Right lobe of liver (tissue), 6 donors: ENCODE measurements at regions not wholly inside any gene's neighbourhood (a gene's known extent, or its start where the extent isn't known, plus 50 kb on each side); places are given as distances from the start of the nearest gene placed in this dataset.

Experiments
- ATAC-seq, 4 donors: fragments of 200-7000 bp; cut with Tn5 transposase; one replicate each; pipeline ENCODE4 v1.9.1; 2020; ENCODE audit warnings: mild to moderate bottlenecking in 4 of 4, moderate library complexity in 4 of 4
- DNase-seq, 3 donors: peaks; one replicate each; pipeline ENCODE4 v3.0.0-alpha.2; 2020
- H3K27ac ChIP-seq, 3 donors: fragments of 200-600 bp; one replicate each; pipeline ENCODE4 v1.8.0; 2022
- H3K27me3 ChIP-seq, 2 donors: fragments of 200-600 bp; one replicate each; pipeline ENCODE4 v1.8.0; 2022
- H3K36me3 ChIP-seq, 4 donors: fragments of 200-600 bp; sonication (generic) in 1 of 4; one replicate each; pipeline versions ENCODE4 v1.5.1 to v1.8.0; 2017 to 2022; ENCODE audit warnings: control low read depth in 1 of 4
- H3K4me1 ChIP-seq, 4 donors: fragments of 200-600 bp; sonication (generic) in 1 of 4; one replicate each; pipeline versions ENCODE4 v1.5.1 to v1.8.0; 2017 to 2022; ENCODE audit warnings: control low read depth in 1 of 4
- H3K4me3 ChIP-seq, 3 donors: fragments of 200-600 bp; one replicate each; pipeline ENCODE4 v1.8.0; 2022
- H3K9me3 ChIP-seq, 4 donors: fragments of 200-600 bp; sonication (generic) in 1 of 4; one replicate each; pipeline versions ENCODE4 v1.5.1 to v1.8.0; 2017 to 2022; ENCODE audit warnings: control low read depth in 1 of 4
- CTCF ChIP-seq, 4 donors: fragments of 200-600 bp in 3 of 4; fragments of 450-650 bp in 1 of 4; IDR thresholded peaks; one replicate each; pipeline versions ENCODE4 v1.5.1 to v1.8.0; 2016 to 2022; ENCODE audit warnings: antibody characterized with exemption in 4 of 4, mild to moderate bottlenecking in 2 of 4
- POLR2A ChIP-seq: fragments of 450-650 bp; IDR thresholded peaks from one replicate; pipeline ENCODE4 v1.6.1; 2017; ENCODE audit warnings: antibody characterized with exemption, mild to moderate bottlenecking
- WGBS: methylation state at CpG from one replicate; pipeline ENCODE4 v1.1.6; 2018; ENCODE audit warnings: low coverage, low lambda C conversion rate; ENCODE audit not compliant: insufficient coverage; ENCODE audit errors: missing lambda C conversion rate; 5-methylcytosine and 5-hydroxymethylcytosine counted together
- intact Hi-C, 2 donors: fragments of 100-400 bp; cut with DNase I; formaldehyde crosslinking; loops; one replicate each; pipeline versions ENCODE4 v1.11.2 to v1.14.1; 2022
- donor health status: DM: no; HTN: yes; CAD: no.
- donor health status: DM: no; HTN: no; CAD: no.
- donor health status: DM: no; HTN: no; CAD: no.
- donor health status: DM: no; HTN: yes; CAD: no.
- donor health status: DM: no; HTN: yes; CAD: no.

DNA sequence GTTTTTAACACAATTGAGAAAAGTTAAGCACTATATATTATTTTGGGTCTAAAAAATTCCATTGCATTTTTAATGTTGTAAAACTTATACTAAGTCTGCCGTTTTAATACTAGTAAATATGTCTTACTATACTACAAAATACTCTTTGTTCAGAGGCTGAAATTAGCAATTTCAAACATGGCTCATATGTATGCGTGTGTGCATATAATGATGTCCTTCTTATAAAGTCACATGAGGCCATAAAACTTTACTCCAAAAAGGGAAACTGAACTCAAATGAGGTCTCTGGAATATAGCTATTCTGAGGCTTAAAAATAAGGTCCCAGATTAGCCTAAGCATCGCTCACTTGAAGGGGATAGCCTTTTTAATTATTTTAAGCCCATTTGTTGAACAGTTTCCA, 224.0 kb downstream of the MYLK4 start:
- TF ChIP-seq CTCF (IDR thresholded peaks at IDR 0.05), result no peak
- TF ChIP-seq POLR2A, result no peak
- Histone ChIP-seq H3K36me3 (no peaks in the 10 kb centered on the region), H3K9me3 (no peaks in the 10 kb centered on the region), H3K4me3 (no peak overlapping the region), H3K4me1 (no peaks in the 10 kb centered on the region), H3K27ac (no peak overlapping the region), H3K27me3 (no peaks in the 10 kb centered on the region)
- 70% methylated on average over 3 of the region's 3 CpGs for WGBS
- no peak for DNase-seq
- intact Hi-C loops, result no loop called here
- ATAC-seq, result no peak

- peak; percentile 40 to 76 (median 60) for ATAC-seq
- H3K4me3 ChIP-seq, result no peak overlapping the region
- DNase-seq, result no peak
- H3K27ac ChIP-seq, result no peak overlapping the region
- no peaks in the 10 kb centered on the region for H3K27me3 ChIP-seq
- H3K9me3 ChIP-seq, result no peaks in the 10 kb centered on the region
- intact Hi-C loops, result no loop called here
- H3K36me3 ChIP-seq, result no peaks in the 10 kb centered on the region
- peak in 3 of 4 donors; percentile 25 to 40 (median 34) for TF ChIP-seq CTCF (IDR thresholded peaks at IDR 0.05)
- TF ChIP-seq POLR2A, result no peak
- H3K4me1 ChIP-seq, result no peaks in the 10 kb centered on the region
These were observed 226.6 kb downstream of the MYLK4 start for GRCh38 chr6:2524090-2524489.

DNA sequence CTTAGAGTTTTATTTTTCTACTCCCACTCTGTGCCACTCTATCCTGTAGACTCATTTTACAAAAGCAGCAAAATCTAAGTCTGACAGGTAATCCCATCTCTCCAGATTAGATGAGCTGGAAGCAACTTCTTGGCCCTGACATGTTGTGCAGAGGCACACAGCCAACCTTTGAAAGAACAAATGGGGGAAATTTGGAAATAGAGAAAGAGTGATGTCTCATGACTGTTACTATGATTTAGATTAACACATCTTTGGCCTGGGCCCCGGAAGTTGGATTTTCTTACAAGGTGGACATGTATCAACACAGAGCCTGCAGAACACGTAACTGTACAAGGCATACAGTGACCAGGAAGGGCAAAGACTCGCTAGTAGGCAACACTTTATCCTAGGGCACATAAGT, 227.7 kb downstream of the MYLK4 start:
- no peak for DNase-seq
- Histone ChIP-seq H3K4me3 (no peak overlapping the region), H3K27me3 (no peaks in the 10 kb centered on the region), H3K9me3 (no peaks in the 10 kb centered on the region), H3K27ac (no peak overlapping the region), H3K4me1 (no peaks in the 10 kb centered on the region), H3K36me3 (no peaks in the 10 kb centered on the region)
- no peak for ATAC-seq
- intact Hi-C loops, result no loop called here
- TF ChIP-seq CTCF (IDR thresholded peaks at IDR 0.05) (no peak), POLR2A (no peak)
- WGBS, result 66% methylated on average over 3 of the region's 3 CpGs

DNA sequence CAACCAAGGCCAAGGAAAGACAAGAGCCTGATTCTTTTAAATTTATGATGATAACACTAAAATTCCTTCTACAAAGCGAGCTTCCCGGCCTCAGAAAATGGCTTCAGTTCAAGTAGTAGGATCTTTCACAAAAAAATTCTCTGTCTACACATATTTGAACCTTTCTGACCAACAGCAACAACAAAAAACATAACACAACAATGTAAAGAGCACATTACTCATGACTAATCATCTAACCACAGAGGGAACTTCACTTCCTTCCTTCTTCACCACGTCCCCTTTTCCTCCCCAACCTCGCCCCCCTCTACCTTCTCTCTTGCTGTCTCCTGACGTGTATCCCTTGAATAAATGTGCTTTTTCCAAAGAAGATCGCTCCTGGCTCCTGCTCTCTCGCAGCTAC, 228.2 kb downstream of the MYLK4 start:
- H3K27me3 ChIP-seq, result no peaks in the 10 kb centered on the region
- no peaks in the 10 kb centered on the region for H3K9me3 ChIP-seq
- DNase-seq (no peak), ATAC-seq (no peak)
- H3K27ac ChIP-seq, result no peak overlapping the region
- whole genome bisulfite sequencing, result 47% methylated on average over 7 of the region's 7 CpGs
- no peaks in the 10 kb centered on the region for H3K4me1 ChIP-seq
- TF ChIP-seq POLR2A (no peak), CTCF (IDR thresholded peaks at IDR 0.05) (no peak)
- no peak overlapping the region for H3K4me3 ChIP-seq
- intact Hi-C loops, result no loop called here
- H3K36me3 ChIP-seq, result no peaks in the 10 kb centered on the region

GRCh38 chr6:2517855-2518473, 232.8 kb downstream of the MYLK4 start:
- no peaks in the 10 kb centered on the region for H3K27me3 ChIP-seq
- no peaks in the 10 kb centered on the region for H3K9me3 ChIP-seq
- no peak for TF ChIP-seq POLR2A
- TF ChIP-seq CTCF (IDR thresholded peaks at IDR 0.05), result no peak
- H3K36me3 ChIP-seq, result no peaks in the 10 kb centered on the region
- 60% methylated on average over 7 of the region's 7 CpGs for WGBS
- intact Hi-C loops, result no loop called here
- no peaks in the 10 kb centered on the region for H3K4me1 ChIP-seq
- ATAC-seq (no peak), DNase-seq (no peak)
- H3K4me3 ChIP-seq, result no peak overlapping the region
- H3K27ac ChIP-seq, result no peak overlapping the region
